ENCODE measurements at regions not wholly inside any gene's neighbourhood (a gene's known extent, or its start where the extent isn't known, plus 50 kb on each side); places are given as distances from the start of the nearest gene placed in this dataset.

GRCh38 chr10:27407271-27407670 lies 96.8 kb upstream of the RAB18 start:
- intact Hi-C loops (cut with DNase I; ENCODE audit: low total_unique reads): no loop called here
- TF ChIP-seq CTCF (IDR thresholded peaks at IDR 0.05) (no peak), POLR2A (IDR thresholded peaks at IDR 0.05) (no peak)
- no peak for DNase-seq (ENCODE audit: low spot score in 2 of 2)
- WGBS, 2 donors: 89 to 93% methylated on average over 6 of the region's 6 CpGs
- no peak overlapping the region for H3K4me3 ChIP-seq (ENCODE audit: low read depth, poor library complexity, severe bottlenecking)

- H3K4me3 ChIP-seq (ENCODE audit: low read depth, poor library complexity, severe bottlenecking): no peak overlapping the region
- TF ChIP-seq POLR2A (IDR thresholded peaks at IDR 0.05) (no peak), CTCF (IDR thresholded peaks at IDR 0.05) (no peak)
- 0 to 100% methylated on average over 1 of the region's 1 CpG for WGBS, 2 donors
- DNase-seq (ENCODE audit: low spot score in 2 of 2): no peak
- intact Hi-C loops (cut with DNase I; ENCODE audit: low total_unique reads): no loop called here
Measured at GRCh38 chr10:27399871-27400270, 104.2 kb upstream of the RAB18 start.

GRCh38 chr10:27393961-27394360 lies 110.1 kb upstream of the RAB18 start:
- no peak for DNase-seq (ENCODE audit: low spot score in 2 of 2)
- 71 to 84% methylated on average over 4 of the region's 4 CpGs for WGBS, 2 donors
- no peak for TF ChIP-seq POLR2A (IDR thresholded peaks at IDR 0.05)
- TF ChIP-seq CTCF (IDR thresholded peaks at IDR 0.05): no peak
- intact Hi-C loops (cut with DNase I; ENCODE audit: low total_unique reads): no loop called here
- H3K4me3 ChIP-seq (ENCODE audit: low read depth, poor library complexity, severe bottlenecking): no peak overlapping the region

- intact Hi-C loops (cut with DNase I; ENCODE audit: low total_unique reads): no loop called here
- DNase-seq (ENCODE audit: low spot score in 2 of 2): no peak
- no peak overlapping the region for H3K4me3 ChIP-seq (ENCODE audit: low read depth, poor library complexity, severe bottlenecking)
- WGBS, 2 donors: 89 to 93% methylated on average over 2 of the region's 2 CpGs
- TF ChIP-seq CTCF (IDR thresholded peaks at IDR 0.05) (no peak), POLR2A (IDR thresholded peaks at IDR 0.05) (no peak)
Measured at GRCh38 chr10:27392606-27393005, 111.5 kb upstream of the RAB18 start.

GRCh38 chr10:27391916-27392315 lies 112.2 kb upstream of the RAB18 start:
- 26 to 48% methylated on average over 2 of the region's 2 CpGs for WGBS, 2 donors
- TF ChIP-seq POLR2A (IDR thresholded peaks at IDR 0.05): no peak
- TF ChIP-seq CTCF (IDR thresholded peaks at IDR 0.05): no peak
- no peak for DNase-seq (ENCODE audit: low spot score in 2 of 2)
- intact Hi-C loops (cut with DNase I; ENCODE audit: low total_unique reads): no loop called here
- H3K4me3 ChIP-seq (ENCODE audit: low read depth, poor library complexity, severe bottlenecking): no peak overlapping the region

GRCh38 chr10:27391325-27391724 lies 112.8 kb upstream of the RAB18 start:
- no peak for DNase-seq (ENCODE audit: low spot score in 2 of 2)
- WGBS, 2 donors: 55 to 56% methylated on average over 1 of the region's 1 CpG
- intact Hi-C loops (cut with DNase I; ENCODE audit: low total_unique reads): no loop called here
- TF ChIP-seq CTCF (IDR thresholded peaks at IDR 0.05) (no peak), POLR2A (IDR thresholded peaks at IDR 0.05) (no peak)
- no peak overlapping the region for H3K4me3 ChIP-seq (ENCODE audit: low read depth, poor library complexity, severe bottlenecking)

Measured in lower leg skin (tissue), 4 donors.